ENCODE measurements at regions not wholly inside any gene's neighbourhood (a gene's known extent, or its start where the extent isn't known, plus 50 kb on each side); places are given as distances from the start of the nearest gene placed in this dataset.

- Histone ChIP-seq H3K4me3 (ENCODE audit: low read depth in 2 of 2, low read length in 2 of 2) (no peak overlapping the region), H3K27me3 (ENCODE audit: control insufficient read depth, insufficient read depth, low read length) (no peaks in the 10 kb centered on the region), H3K36me3 (ENCODE audit: control insufficient read depth, insufficient read depth, low read length) (no peaks in the 10 kb centered on the region), H3K27ac (ENCODE audit: low read length) (no peak overlapping the region), H3K4me1 (ENCODE audit: control insufficient read depth, insufficient read depth, low read length) (no peaks in the 10 kb centered on the region), H3K9me3 (ENCODE audit: control insufficient read depth, insufficient read depth, low read depth, low read length) (no peaks in the 10 kb centered on the region)
- ChIA-PET CTCF (no interaction called here), POLR2A (no interaction called here)
- in situ Hi-C loops (cut with HindIII; ENCODE audit: low pct_unique_long_range_greater_than_20kb, low sequenced_read_pairs) (no loop called here), intact Hi-C loops (cut with micrococcal nuclease; ENCODE audit: unreplicated experiment) (no loop called here)
- ATAC-seq (no peak), DNase-seq (ENCODE audit: low read depth, low spot score) (no peak)
- TF ChIP-seq REST (IDR thresholded peaks at IDR 0.05; ENCODE audit: insufficient read depth in 1 of 2, low read depth in 2 of 2, low read length in 1 of 2) (no peak), POLR2AphosphoS5 (IDR thresholded peaks at IDR 0.05; ENCODE audit: low read depth, low read length) (no peak), CTCF (IDR thresholded peaks at IDR 0.05) (no peak), TCF7L2 (IDR thresholded peaks at IDR 0.05; ENCODE audit: low read depth, low read length) (no peak), SIN3A (IDR thresholded peaks at IDR 0.05; ENCODE audit: borderline replicate concordance, insufficient read depth, low read depth, low read length) (no peak)
- no TSS peak for BruUV-seq (replicated peaks)
Observed at GRCh38 chr22:48541401-48542098, 1286.1 kb downstream of the BRD1 start.

- TF ChIP-seq CTCF (IDR thresholded peaks at IDR 0.05) (no peak), POLR2AphosphoS5 (IDR thresholded peaks at IDR 0.05; ENCODE audit: low read depth, low read length) (no peak), REST (IDR thresholded peaks at IDR 0.05; ENCODE audit: insufficient read depth in 1 of 2, low read depth in 2 of 2, low read length in 1 of 2) (no peak), TCF7L2 (IDR thresholded peaks at IDR 0.05; ENCODE audit: low read depth, low read length) (no peak), SIN3A (IDR thresholded peaks at IDR 0.05; ENCODE audit: borderline replicate concordance, insufficient read depth, low read depth, low read length) (no peak)
- ChIA-PET POLR2A (no interaction called here), CTCF (no interaction called here)
- in situ Hi-C loops (cut with HindIII; ENCODE audit: low pct_unique_long_range_greater_than_20kb, low sequenced_read_pairs), result no loop called here
- H3K27ac ChIP-seq (ENCODE audit: low read length), result no peak overlapping the region
- no peak for ATAC-seq
- no peak overlapping the region for H3K4me3 ChIP-seq (ENCODE audit: low read depth in 2 of 2, low read length in 2 of 2)
- H3K27me3 ChIP-seq (ENCODE audit: control insufficient read depth, insufficient read depth, low read length), result no peaks in the 10 kb centered on the region
- DNase-seq (ENCODE audit: low read depth, low spot score), result no peak
- H3K4me1 ChIP-seq (ENCODE audit: control insufficient read depth, insufficient read depth, low read length), result no peaks in the 10 kb centered on the region
- BruUV-seq (replicated peaks), result no TSS peak
- no peaks in the 10 kb centered on the region for H3K36me3 ChIP-seq (ENCODE audit: control insufficient read depth, insufficient read depth, low read length)
- no peaks in the 10 kb centered on the region for H3K9me3 ChIP-seq (ENCODE audit: control insufficient read depth, insufficient read depth, low read depth, low read length)
- intact Hi-C loops (cut with micrococcal nuclease; ENCODE audit: unreplicated experiment), result no loop called here
Observed at GRCh38 chr22:48539261-48539660, 1288.4 kb downstream of the BRD1 start.

All from Panc1 (cell line).